Upper lobe of left lung (tissue), 6 donors: ENCODE measurements at regions not wholly inside any gene's neighbourhood (a gene's known extent, or its start where the extent isn't known, plus 50 kb on each side); places are given as distances from the start of the nearest gene placed in this dataset.

Experiments
- ATAC-seq, 2 donors: fragments of 200-7000 bp; cut with Tn5 transposase; one replicate each; pipeline ENCODE4 v1.9.1; 2022; ENCODE audit warnings: mild to moderate bottlenecking in 2 of 2, moderate library complexity in 2 of 2; ENCODE audit not compliant: low FRiP score in 2 of 2
- DNase-seq, 2 donors: peaks; one replicate each; pipeline ENCODE4 v3.0.0-alpha.2; 2019 to 2020
- H3K27ac ChIP-seq, 4 donors: fragments of 200-600 bp; sonication (generic); one replicate each; pipeline ENCODE4 v1.5.1; 2016 to 2019
- H3K27me3 ChIP-seq, 4 donors: fragments of 200-600 bp; sonication (generic); one replicate each; pipeline ENCODE4 v1.5.1; 2017 to 2019
- H3K36me3 ChIP-seq, 4 donors: fragments of 200-600 bp; sonication (generic); one replicate each; pipeline ENCODE4 v1.5.1; 2016 to 2019
- H3K4me1 ChIP-seq, 4 donors: fragments of 200-600 bp; sonication (generic); one replicate each; pipeline ENCODE4 v1.5.1; 2018 to 2019
- H3K4me3 ChIP-seq, 4 donors: fragments of 200-600 bp; sonication (generic); one replicate each; pipeline ENCODE4 v1.5.1; 2017 to 2019; ENCODE audit warnings: mild to moderate bottlenecking in 2 of 4, moderate library complexity in 1 of 4
- H3K9me3 ChIP-seq, 4 donors: fragments of 200-600 bp; sonication (generic); one replicate each; pipeline ENCODE4 v1.5.1; 2018 to 2019
- CTCF ChIP-seq, 6 experiments: fragments of 450-650 bp in 4 of 6; fragments of 200-600 bp in 2 of 6; sonication (generic) in 2 of 6; IDR thresholded peaks; one replicate each; pipeline ENCODE4 v1.5.1; 2016 to 2019; ENCODE audit warnings: antibody characterized with exemption in 6 of 6
- EP300 ChIP-seq, 4 donors: sonication (generic); formaldehyde crosslinking; IDR thresholded peaks; one replicate each; pipeline ENCODE4 v1.5.1; 2017; ENCODE audit warnings: antibody characterized with exemption in 4 of 4, control low read depth in 2 of 4
- POLR2A ChIP-seq, 4 donors: fragments of 450-650 bp; IDR thresholded peaks; one replicate each; pipeline ENCODE4 v1.5.1; 2016 to 2017; ENCODE audit warnings: antibody characterized with exemption in 4 of 4, mild to moderate bottlenecking in 2 of 4
- POLR2AphosphoS5 ChIP-seq, 2 donors: sonication (generic); formaldehyde crosslinking; IDR thresholded peaks; one replicate each; pipeline ENCODE4 v1.5.1; 2017; ENCODE audit warnings: antibody characterized with exemption in 2 of 2
- WGBS, 2 donors: methylation state at CpG; one replicate each; pipeline ENCODE4 v1.1.5; 2017 to 2018; 5-methylcytosine and 5-hydroxymethylcytosine counted together
- donor health status: DM: no; HTN: no; CAD: no; lungs with moderate emphysema.
- donor health status: DM: no; HTN: yes; CAD: no; lungs with severe emphysema.

- ATAC-seq (no peak), DNase-seq (no peak)
- Histone ChIP-seq H3K4me1 (no peaks in the 10 kb centered on the region), H3K27ac (no peak overlapping the region), H3K36me3 (no peaks in the 10 kb centered on the region), H3K4me3 (no peak overlapping the region), H3K9me3 (no peaks in the 10 kb centered on the region), H3K27me3 (no peaks in the 10 kb centered on the region)
- TF ChIP-seq POLR2A (IDR thresholded peaks at IDR 0.05) (no peak), POLR2AphosphoS5 (IDR thresholded peaks at IDR 0.05) (no peak), EP300 (IDR thresholded peaks at IDR 0.05) (no peak), CTCF (IDR thresholded peaks at IDR 0.05) (no peak)
- 69 to 78% methylated on average over 1 of the region's 1 CpG for WGBS, 2 donors
Measured at GRCh38 chr12:59219148-59219547, 298.8 kb upstream of the LRIG3 start.

DNA sequence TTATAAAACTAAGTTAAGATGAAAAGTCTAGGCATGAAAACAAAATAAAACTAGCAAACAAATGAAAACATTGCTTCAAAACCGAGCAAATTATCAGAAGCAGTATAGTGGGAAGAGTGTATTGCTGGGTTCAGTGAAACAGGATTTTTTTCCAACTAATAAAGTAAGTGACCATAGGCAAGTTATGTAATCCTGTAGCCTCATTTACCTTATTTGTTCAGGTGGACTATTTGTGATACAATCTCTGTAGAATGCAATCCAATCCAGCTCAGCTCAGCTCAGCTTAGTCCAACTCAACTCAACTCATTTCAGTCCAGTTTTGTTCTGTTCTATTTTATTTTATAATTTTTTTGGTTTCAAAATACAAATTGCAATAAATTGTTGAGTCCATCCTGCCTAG lies 276.7 kb upstream of the LRIG3 start:
- TF ChIP-seq EP300 (IDR thresholded peaks at IDR 0.05), result no peak
- TF ChIP-seq CTCF (IDR thresholded peaks at IDR 0.05), result no peak
- no peak for TF ChIP-seq POLR2A (IDR thresholded peaks at IDR 0.05)
- TF ChIP-seq POLR2AphosphoS5 (IDR thresholded peaks at IDR 0.05), result no peak
- Histone ChIP-seq H3K4me3 (no peak overlapping the region), H3K27ac (no peak overlapping the region), H3K9me3 (no peaks in the 10 kb centered on the region), H3K4me1 (no peaks in the 10 kb centered on the region), H3K27me3 (no peaks in the 10 kb centered on the region), H3K36me3 (no peaks in the 10 kb centered on the region)
- WGBS, 2 donors, result 91 to 92% methylated on average over 1 of the region's 1 CpG
- no peak for DNase-seq
- no peak for ATAC-seq

DNA sequence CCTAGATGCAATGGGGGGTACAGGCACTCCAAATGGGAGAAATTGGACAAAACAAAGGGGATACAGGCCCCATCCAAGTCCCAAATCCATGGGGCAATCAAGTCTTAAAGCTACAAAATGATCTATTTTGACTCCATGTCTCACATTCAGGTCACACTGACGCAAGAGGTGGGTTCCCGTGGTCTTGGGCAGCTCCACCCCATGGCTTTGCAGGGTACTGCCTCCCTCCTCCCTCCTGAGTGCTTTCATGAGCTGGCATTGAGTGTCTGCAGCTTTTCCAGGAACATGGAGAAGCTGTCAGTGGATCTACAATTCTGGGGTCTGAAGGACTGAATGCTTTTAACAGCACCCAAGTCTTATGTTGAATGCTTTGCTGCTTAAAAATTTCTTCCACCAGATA lies 274.5 kb upstream of the LRIG3 start:
- Histone ChIP-seq H3K27me3 (no peaks in the 10 kb centered on the region), H3K4me3 (no peak overlapping the region), H3K9me3 (no peaks in the 10 kb centered on the region), H3K27ac (no peak overlapping the region), H3K4me1 (no peaks in the 10 kb centered on the region), H3K36me3 (no peaks in the 10 kb centered on the region)
- ATAC-seq, result no peak
- WGBS, 2 donors, result 77 to 79% methylated on average over 2 of the region's 2 CpGs
- no peak for DNase-seq
- TF ChIP-seq EP300 (IDR thresholded peaks at IDR 0.05) (no peak), POLR2A (IDR thresholded peaks at IDR 0.05) (no peak), CTCF (IDR thresholded peaks at IDR 0.05) (no peak), POLR2AphosphoS5 (IDR thresholded peaks at IDR 0.05) (no peak)

- TF ChIP-seq POLR2AphosphoS5 (IDR thresholded peaks at IDR 0.05) (no peak), EP300 (IDR thresholded peaks at IDR 0.05) (no peak), POLR2A (IDR thresholded peaks at IDR 0.05) (no peak), CTCF (IDR thresholded peaks at IDR 0.05) (no peak)
- no peaks in the 10 kb centered on the region for H3K36me3 ChIP-seq
- no peaks in the 10 kb centered on the region for H3K9me3 ChIP-seq
- no peak overlapping the region for H3K4me3 ChIP-seq
- no peak for ATAC-seq
- H3K27me3 ChIP-seq, result no peaks in the 10 kb centered on the region
- WGBS, 2 donors, result 75 to 93% methylated on average over 1 of the region's 1 CpG
- no peak overlapping the region for H3K27ac ChIP-seq
- DNase-seq, result no peak
- H3K4me1 ChIP-seq, result no peaks in the 10 kb centered on the region
Measured at GRCh38 chr12:59193476-59194050, 273.3 kb upstream of the LRIG3 start.

DNA sequence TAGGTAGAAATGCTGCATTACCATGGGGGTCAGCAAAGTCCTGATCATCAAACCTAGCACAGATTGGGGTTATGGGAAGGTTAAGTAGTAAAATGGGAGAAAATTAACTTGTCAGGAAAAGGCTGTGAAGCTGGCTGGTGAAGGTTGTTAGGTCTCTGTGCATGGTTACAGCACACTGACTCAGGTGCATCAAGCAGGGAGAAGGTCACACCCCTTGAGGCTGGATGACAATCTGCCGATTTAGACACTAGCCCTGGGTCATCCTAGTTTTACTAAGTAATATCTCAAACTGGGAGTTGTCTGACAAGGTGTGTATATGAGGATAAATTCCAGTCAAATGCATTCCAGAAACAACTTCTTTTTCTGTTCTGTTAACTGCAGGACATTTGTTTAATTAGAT lies 271.1 kb upstream of the LRIG3 start:
- Histone ChIP-seq H3K27ac (no peak overlapping the region), H3K36me3 (no peaks in the 10 kb centered on the region), H3K4me1 (no peaks in the 10 kb centered on the region), H3K27me3 (no peaks in the 10 kb centered on the region), H3K4me3 (no peak overlapping the region), H3K9me3 (no peaks in the 10 kb centered on the region)
- TF ChIP-seq POLR2AphosphoS5 (IDR thresholded peaks at IDR 0.05) (no peak), CTCF (IDR thresholded peaks at IDR 0.05) (no peak), POLR2A (IDR thresholded peaks at IDR 0.05) (no peak), EP300 (IDR thresholded peaks at IDR 0.05) (no peak)
- ATAC-seq (no peak), DNase-seq (no peak)
- WGBS, 2 donors, result 63 to 67% methylated on average over 1 of the region's 1 CpG
